Body of pancreas (tissue), 4 donors: ENCODE measurements at regions not wholly inside any gene's neighbourhood (a gene's known extent, or its start where the extent isn't known, plus 50 kb on each side); places are given as distances from the start of the nearest gene placed in this dataset.
A peak's percentile ranks its signal among the peaks of the same experiment; 100 is the strongest.
"Not testable (repeated sequence)": the region's sequence is repeated elsewhere in the genome, so short reads cannot be mapped to it uniquely, and the experiment has no call there.

Experiments used
- ATAC-seq: fragments of 150-250 bp; one replicate; pipeline ENCODE4 v1.9.1; 2016
- DNase-seq, 4 donors: peaks; one replicate each; pipeline ENCODE4 v3.0.0-alpha.2; 2019
- H3K27ac ChIP-seq, 4 donors: fragments of 200-600 bp; sonication (generic); 1 replicate in 3 of 4; 2 replicates in 1 of 4; pipeline versions ENCODE4 v1.5.1 to v1.6.1; 2016 to 2019; ENCODE audit warnings: mild to moderate bottlenecking in 1 of 4, mixed read lengths in 1 of 4, moderate library complexity in 1 of 4
- H3K27me3 ChIP-seq, 2 donors: fragments of 200-600 bp; sonication (generic); one replicate each; pipeline ENCODE4 v1.6.0; 2016; ENCODE audit warnings: mild to moderate bottlenecking in 1 of 2
- H3K36me3 ChIP-seq, 2 donors: fragments of 200-600 bp; sonication (generic); replicated peaks in 1 of 2; 2 replicates each; pipeline ENCODE4 v1.5.1; 2016; ENCODE audit warnings: low read depth in 2 of 2; ENCODE audit not compliant: insufficient read depth in 1 of 2
- H3K4me1 ChIP-seq: fragments of 200-600 bp; sonication (generic); one replicate; pipeline ENCODE4 v1.6.0; 2016
- H3K4me3 ChIP-seq, 2 donors: fragments of 200-600 bp; sonication (generic); 1 replicate in 1 of 2; 2 replicates in 1 of 2; pipeline ENCODE4 v1.5.1; 2016 to 2019
- H3K9me3 ChIP-seq, 3 donors: fragments of 200-600 bp; sonication (generic); 1 replicate in 2 of 3; 2 replicates in 1 of 3; pipeline ENCODE4 v1.5.1; 2016
- CTCF ChIP-seq, 7 experiments: fragments of 450-650 bp in 4 of 7; fragments of 200-600 bp in 3 of 7; sonication (generic) in 3 of 7; IDR thresholded peaks; one replicate each; pipeline ENCODE4 v1.5.1; 2016 to 2019; ENCODE audit warnings: antibody characterized with exemption in 7 of 7
- POLR2A ChIP-seq, 3 donors: fragments of 450-650 bp; IDR thresholded peaks; one replicate each; pipeline ENCODE4 v1.6.1; 2016; ENCODE audit warnings: antibody characterized with exemption in 3 of 3, mild to moderate bottlenecking in 2 of 3
- WGBS, 2 donors: methylation state at CpG; one replicate each; pipeline ENCODE4 v1.1.5; 2017; 5-methylcytosine and 5-hydroxymethylcytosine counted together
- intact Hi-C: fragments of 100-400 bp; cut with DNase I; formaldehyde crosslinking; loops from one replicate; pipeline ENCODE4 v1.15.1; 2023

- H3K27ac ChIP-seq: no peak overlapping the region
- ATAC-seq (no peak), DNase-seq (peak in 3 of 4 donors; percentile 20 to 56 (median 34))
- WGBS, 2 donors: 62 to 81% methylated on average over 8 of the region's 8 CpGs
- H3K27me3 ChIP-seq: no peaks in the 10 kb centered on the region
- intact Hi-C loops: no loop called here
- no peaks in the 10 kb centered on the region for H3K36me3 ChIP-seq
- no peaks in the 10 kb centered on the region for H3K9me3 ChIP-seq
- no peak for TF ChIP-seq CTCF (IDR thresholded peaks at IDR 0.05)
- H3K4me1 ChIP-seq: no peaks in the 10 kb centered on the region
- H3K4me3 ChIP-seq: no peak overlapping the region
These were observed 72.1 kb upstream of the IGFBP7 start for GRCh38 chr4:57182132-57182874.

GRCh38 chr4:57173136-57173535, 63.0 kb upstream of the IGFBP7 start:
- H3K27me3 ChIP-seq, H3K4me3 ChIP-seq, H3K27ac ChIP-seq, H3K36me3 ChIP-seq, H3K9me3 ChIP-seq, ATAC-seq, DNase-seq, H3K4me1 ChIP-seq, intact Hi-C loops: not testable (repeated sequence)
- 80 to 92% methylated on average over 11 to 16 of the region's 30 CpGs for WGBS, 2 donors

- H3K9me3 ChIP-seq: no peaks in the 10 kb centered on the region
- ATAC-seq: no peak
- WGBS, 2 donors: 30 to 35% methylated on average over 3 of the region's 3 CpGs
- no peaks in the 10 kb centered on the region for H3K4me1 ChIP-seq
- no peaks in the 10 kb centered on the region for H3K36me3 ChIP-seq
- H3K4me3 ChIP-seq: no peak overlapping the region
- TF ChIP-seq CTCF (IDR thresholded peaks at IDR 0.05): no peak
- no peak for TF ChIP-seq POLR2A (IDR thresholded peaks at IDR 0.05)
- intact Hi-C loops: no loop called here
- DNase-seq: no peak
- no peaks in the 10 kb centered on the region for H3K27me3 ChIP-seq
- no peak overlapping the region for H3K27ac ChIP-seq
These were observed 61.9 kb upstream of the IGFBP7 start for GRCh38 chr4:57172065-57172464.

- H3K4me1 ChIP-seq: peaks cover 5% of the 10 kb centered on the region
- H3K27ac ChIP-seq: no peak overlapping the region
- TF ChIP-seq CTCF (IDR thresholded peaks at IDR 0.05): no peak
- no peak for TF ChIP-seq POLR2A (IDR thresholded peaks at IDR 0.05)
- no peak for DNase-seq
- no peaks in the 10 kb centered on the region for H3K27me3 ChIP-seq
- H3K4me3 ChIP-seq: no peak overlapping the region
- H3K36me3 ChIP-seq: no peaks in the 10 kb centered on the region
- no peaks in the 10 kb centered on the region for H3K9me3 ChIP-seq
- no peak for ATAC-seq
- WGBS, 2 donors: 54 to 55% methylated on average over 3 of the region's 3 CpGs
- intact Hi-C loops: no loop called here
These were observed 58.8 kb upstream of the IGFBP7 start for GRCh38 chr4:57168982-57169381.

- intact Hi-C loops: no loop called here
- Histone ChIP-seq H3K4me1 (peaks cover 14% of the 10 kb centered on the region), H3K4me3 (peak overlapping the region; percentile 6 to 11), H3K27me3 (no peaks in the 10 kb centered on the region), H3K36me3 (no peaks in the 10 kb centered on the region), H3K27ac (peak overlapping the region in 1 of 4 donors; percentile 1), H3K9me3 (no peaks in the 10 kb centered on the region)
- TF ChIP-seq CTCF (IDR thresholded peaks at IDR 0.05) (peak; percentile 79 to 92 (median 87)), POLR2A (IDR thresholded peaks at IDR 0.05) (no peak)
- peak; percentile 78 to 83 (median 79) for DNase-seq
- WGBS, 2 donors: 2 to 3% methylated on average over 41 to 59 of the region's 61 CpGs
- ATAC-seq: peak; percentile 99
These were observed 53.6 kb upstream of the IGFBP7 start for GRCh38 chr4:57163530-57164459.
